PC-9 (cell line): ENCODE measurements at regions not wholly inside any gene's neighbourhood (a gene's known extent, or its start where the extent isn't known, plus 50 kb on each side); places are given as distances from the start of the nearest gene placed in this dataset.

Experiments
- BruUV-seq: library from RNA; stranded (reverse); fragments of 400-500 nt; replicated peaks from 2 replicates; lab custom pipeline; 2021; lab: Mats Ljungman, UMichigan
- CTCF ChIA-PET: fragments of 300-600 bp; sonication (Branson Sonifier 250); formaldehyde crosslinking; loops from one replicate; lab custom pipeline; 2022; ENCODE audit warnings: antibody characterized with exemption; lab: Charles Lee
- POLR2A ChIA-PET: fragments of 300-600 bp; sonication (Branson Sonifier 250); formaldehyde crosslinking; loops from one replicate; lab custom pipeline; 2022; ENCODE audit warnings: antibody characterized with exemption; ENCODE audit not compliant: unreplicated experiment; lab: Charles Lee
- DNase-seq, 2 experiments: peaks; one replicate each; pipeline versions ENCODE4 v3.0.0 to v3.0.0-alpha.2; 2015 to 2022; ENCODE audit warnings: mixed read lengths in 1 of 2
- H2AFZ ChIP-seq: fragments of 200-600 bp; sonication (generic); 2 replicates; pipeline ENCODE4 v1.8.1; 2017; ENCODE audit warnings: antibody characterized with exemption
- H3F3A ChIP-seq: fragments of 200-600 bp; sonication (generic); 2 replicates; pipeline ENCODE4 v1.8.1; 2017; ENCODE audit warnings: antibody characterized with exemption, mild to moderate bottlenecking, low read depth; ENCODE audit not compliant: insufficient read depth
- H3K27ac ChIP-seq: fragments of 200-600 bp; sonication (generic); 2 replicates; pipeline ENCODE4 v1.6.1; 2016; ENCODE audit warnings: mixed run types
- H3K27me3 ChIP-seq: fragments of 200-600 bp; sonication (generic); 2 replicates; pipeline ENCODE4 v1.6.1; 2016; ENCODE audit warnings: low read depth, mixed run types; ENCODE audit not compliant: insufficient read depth
- H3K36me3 ChIP-seq: fragments of 200-600 bp; sonication (generic); 2 replicates; pipeline ENCODE4 v1.6.1; 2016; ENCODE audit warnings: low read depth, mixed run types
- H3K4me1 ChIP-seq: fragments of 200-600 bp; sonication (generic); replicated peaks from 2 replicates; pipeline ENCODE4 v1.6.1; 2016; ENCODE audit warnings: mixed run types; ENCODE audit not compliant: insufficient read depth
- H3K4me2 ChIP-seq: fragments of 200-600 bp; sonication (generic); 2 replicates; pipeline ENCODE4 v1.6.1; 2017; ENCODE audit warnings: mixed run types
- H3K4me3 ChIP-seq: fragments of 200-600 bp; sonication (generic); 2 replicates; pipeline ENCODE4 v1.6.1; 2016; ENCODE audit warnings: mixed run types
- H3K79me2 ChIP-seq: fragments of 200-600 bp; sonication (generic); 2 replicates; pipeline ENCODE4 v1.6.1; 2017; ENCODE audit warnings: low read depth, mixed run types
- H3K9me2 ChIP-seq: fragments of 200-600 bp; sonication (generic); 2 replicates; pipeline ENCODE4 v1.8.1; 2017; ENCODE audit warnings: mild to moderate bottlenecking; ENCODE audit not compliant: insufficient read depth
- H3K9me3 ChIP-seq: fragments of 200-600 bp; sonication (generic); 2 replicates; pipeline ENCODE4 v1.8.1; 2016; ENCODE audit warnings: low read depth; ENCODE audit not compliant: insufficient read depth
- H4K20me1 ChIP-seq: fragments of 200-600 bp; sonication (generic); 2 replicates; pipeline ENCODE4 v1.8.1; 2017; ENCODE audit not compliant: insufficient read depth
- CTCF ChIP-seq: fragments of 200-600 bp; sonication (generic); conservative IDR thresholded peaks from 2 replicates; pipeline ENCODE4 v1.6.1; 2017; ENCODE audit warnings: mixed run types, antibody characterized with exemption, mild to moderate bottlenecking, moderate library complexity
- EZH2 ChIP-seq: fragments of 200-600 bp; sonication (generic); IDR thresholded peaks from 2 replicates; pipeline ENCODE4 v1.8.0; 2017; ENCODE audit warnings: antibody characterized with exemption, low read depth
- intact Hi-C: fragments of 100-400 bp; cut with micrococcal nuclease; formaldehyde crosslinking; loops from one replicate; pipeline ENCODE4 v1.10.0; 2022; ENCODE audit not compliant: unreplicated experiment

GRCh38 chr13:81637457-81637856, 1296.5 kb upstream of the SPRY2 start:
- Histone ChIP-seq H3K4me1 (no peaks in the 10 kb centered on the region), H3K36me3 (no peaks in the 10 kb centered on the region), H3K4me2 (no peak overlapping the region), H3K4me3 (no peak overlapping the region), H3F3A (no peaks in the 10 kb centered on the region), H3K9me3 (no peaks in the 10 kb centered on the region), H3K9me2 (no peaks in the 10 kb centered on the region), H3K79me2 (no peaks in the 10 kb centered on the region), H2AFZ (no peak overlapping the region), H4K20me1 (no peaks in the 10 kb centered on the region), H3K27ac (no peak overlapping the region), H3K27me3 (no peaks in the 10 kb centered on the region)
- CTCF ChIA-PET, result no interaction called here
- POLR2A ChIA-PET, result no interaction called here
- DNase-seq, result no peak
- BruUV-seq, result no TSS peak
- intact Hi-C loops, result no loop called here
- TF ChIP-seq CTCF (no peak), EZH2 (no peak)

GRCh38 chr13:81636120-81636519, 1295.2 kb upstream of the SPRY2 start:
- H3K9me3 ChIP-seq, result no peaks in the 10 kb centered on the region
- H4K20me1 ChIP-seq, result no peaks in the 10 kb centered on the region
- TF ChIP-seq EZH2 (no peak), CTCF (no peak)
- H3K27ac ChIP-seq, result no peak overlapping the region
- BruUV-seq, result no TSS peak
- no peak overlapping the region for H3K4me2 ChIP-seq
- H3K4me1 ChIP-seq, result no peaks in the 10 kb centered on the region
- no peak overlapping the region for H2AFZ ChIP-seq
- ChIA-PET CTCF (no interaction called here), POLR2A (no interaction called here)
- no peaks in the 10 kb centered on the region for H3F3A ChIP-seq
- H3K9me2 ChIP-seq, result no peaks in the 10 kb centered on the region
- no peak overlapping the region for H3K4me3 ChIP-seq
- no peaks in the 10 kb centered on the region for H3K36me3 ChIP-seq
- no peak for DNase-seq
- intact Hi-C loops, result no loop called here
- no peaks in the 10 kb centered on the region for H3K79me2 ChIP-seq
- no peaks in the 10 kb centered on the region for H3K27me3 ChIP-seq

- intact Hi-C loops, result no loop called here
- CTCF ChIA-PET, result interaction anchor here (0.6 kb wide), 1 partner anchor 10 kb away, joined by 5 read pairs; no protein-coding TSS in a partner anchor
Observed at GRCh38 chr13:81615031-81615430, 1274.1 kb upstream of the SPRY2 start.

More at GRCh38 chr13:81615031-81615430, 1274.1 kb upstream of the SPRY2 start:
- Histone ChIP-seq H3K4me2 (no peak overlapping the region), H3K4me3 (no peak overlapping the region), H3K27me3 (no peaks in the 10 kb centered on the region), H3K79me2 (no peaks in the 10 kb centered on the region), H3K27ac (no peak overlapping the region), H3K9me3 (no peaks in the 10 kb centered on the region), H3K4me1 (no peaks in the 10 kb centered on the region), H4K20me1 (no peaks in the 10 kb centered on the region), H3K9me2 (no peaks in the 10 kb centered on the region; the same call in 1 of the 2 replicates), H3K36me3 (no peaks in the 10 kb centered on the region), H3F3A (no peaks in the 10 kb centered on the region), H2AFZ (no peak overlapping the region)
- no peak for DNase-seq
- TF ChIP-seq CTCF (no peak), EZH2 (no peak)
- BruUV-seq, result no TSS peak
- POLR2A ChIA-PET, result no interaction called here
